Stimulated activated CD4-positive, alpha-beta T cell treated with anti-CD3 and anti-CD28 coated beads, TNF-alpha, amount 100 ng/mL, for 4 hours (primary cell): ENCODE measurements at regions not wholly inside any gene's neighbourhood (a gene's known extent, or its start where the extent isn't known, plus 50 kb on each side); places are given as distances from the start of the nearest gene placed in this dataset.

Source experiments
- DNase-seq, 3 experiments: peaks; one replicate each; pipeline ENCODE4 v3.0.0-alpha.2; 2020; ENCODE audit warnings: low read depth in 3 of 3

DNA sequence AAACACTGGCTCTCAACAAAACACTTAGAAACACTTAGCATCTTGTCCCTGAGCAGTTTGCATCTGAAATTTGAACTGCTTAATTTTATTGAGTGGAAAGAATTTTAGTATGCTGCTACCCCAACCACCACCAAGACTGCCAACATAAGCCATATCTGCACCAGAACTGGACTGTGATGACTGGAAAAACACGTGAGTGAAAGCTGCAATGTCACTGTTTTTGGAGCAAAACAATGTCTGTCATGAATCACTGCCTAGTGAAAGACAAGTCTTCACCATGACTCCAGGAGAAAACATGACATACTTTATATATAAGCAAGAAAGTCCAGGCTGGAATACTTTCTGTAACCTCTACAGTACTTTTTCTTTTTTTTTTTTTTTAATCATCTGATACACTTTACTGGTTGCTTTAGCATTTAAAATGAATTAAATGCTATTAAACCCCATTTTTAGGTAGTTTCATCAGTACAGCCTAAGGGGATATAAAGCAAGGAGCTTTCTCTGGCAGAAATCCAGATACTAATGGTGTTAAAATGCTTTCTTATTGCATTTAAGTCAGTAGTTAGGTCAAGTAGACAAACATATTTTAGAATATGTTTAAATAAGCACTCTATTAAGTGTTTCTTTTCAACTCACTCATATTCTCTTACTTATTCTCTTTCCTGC lies 2129.4 kb upstream of the PIK3C3 start:
- DNase-seq: no peak

- no peak for DNase-seq
Observed at GRCh38 chr18:39806525-39806924, 2148.5 kb upstream of the PIK3C3 start.

DNA sequence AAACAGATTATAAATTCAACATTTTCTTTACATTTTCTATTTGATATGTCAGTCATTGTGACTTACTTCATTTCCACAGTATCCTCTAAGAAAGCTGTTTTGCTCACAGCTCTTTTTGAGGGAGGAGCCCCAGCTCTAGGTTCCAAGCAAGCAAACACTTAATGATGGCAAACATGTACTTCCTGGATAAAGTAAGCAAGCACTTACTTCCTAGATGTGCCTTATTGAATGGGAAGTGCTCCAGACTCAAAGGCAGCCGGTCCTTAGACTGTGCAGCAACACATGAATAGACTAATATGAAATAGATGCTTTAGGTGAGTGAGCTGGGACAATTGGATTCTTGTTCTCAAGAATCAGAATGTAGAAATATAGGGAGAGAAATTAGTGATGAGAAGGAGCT lies 2149.8 kb upstream of the PIK3C3 start:
- DNase-seq: no peak

GRCh38 chr18:39802648-39803229 lies 2152.3 kb upstream of the PIK3C3 start:
- DNase-seq: no peak

- DNase-seq: no peak
Observed at GRCh38 chr18:39801848-39802247, 2153.2 kb upstream of the PIK3C3 start.

DNA sequence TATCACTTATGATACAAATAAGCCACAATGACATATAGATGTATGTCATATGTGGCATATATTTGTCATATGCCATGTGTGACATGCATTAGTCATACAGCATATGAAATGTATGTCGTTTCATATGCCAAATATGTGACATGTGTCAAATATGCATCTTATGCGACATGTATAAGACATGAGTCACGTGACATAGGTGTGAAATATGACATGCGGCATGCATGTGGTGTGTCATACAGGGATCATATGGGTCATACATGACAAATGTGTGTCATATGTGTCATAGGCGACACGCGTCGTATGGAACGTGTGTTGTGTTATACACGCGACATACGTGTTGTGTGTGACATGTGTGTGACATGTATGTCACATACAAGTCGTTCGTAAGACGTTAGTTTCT lies 2154.0 kb upstream of the PIK3C3 start:
- no peak for DNase-seq

DNA sequence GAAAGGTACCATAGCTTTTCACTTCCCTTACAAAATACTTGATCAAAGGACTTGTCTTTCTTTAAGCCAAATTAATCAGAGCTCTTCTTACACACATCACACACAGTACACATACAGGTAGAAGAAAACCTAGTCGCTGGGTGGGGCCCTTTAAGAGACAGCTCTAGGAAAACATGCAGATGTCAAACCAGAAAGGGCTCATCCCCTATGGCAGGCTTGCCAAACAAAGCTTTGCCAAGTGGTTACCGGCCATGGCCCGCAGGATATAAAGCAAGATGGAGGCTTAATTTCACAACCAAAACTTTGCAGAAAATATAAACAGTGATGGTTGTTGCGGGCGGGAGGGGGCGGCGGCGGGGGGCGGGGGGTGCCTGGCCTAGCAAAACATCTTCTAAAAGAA lies 2156.0 kb upstream of the PIK3C3 start:
- no peak for DNase-seq

GRCh38 chr18:39796393-39796792 lies 2158.6 kb upstream of the PIK3C3 start:
- no peak for DNase-seq

DNA sequence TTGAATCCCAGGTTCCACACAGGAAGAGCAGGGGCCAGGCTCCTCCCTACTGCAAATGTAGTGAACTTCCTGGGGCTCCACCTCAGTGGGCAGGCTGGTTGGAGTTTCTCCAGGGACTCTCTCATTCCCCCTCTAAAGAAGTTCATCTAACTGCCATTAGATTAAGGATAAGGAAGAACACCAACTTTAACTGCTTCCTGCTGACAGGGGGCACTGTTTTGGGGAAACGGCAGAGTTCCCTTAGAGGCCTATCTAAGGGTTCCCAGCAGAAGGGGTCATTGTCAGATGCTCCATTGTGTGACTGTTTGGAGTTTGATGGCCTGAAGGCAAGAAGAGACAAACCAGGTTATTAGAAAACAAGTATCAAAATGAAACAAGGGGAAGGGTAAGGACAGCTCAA lies 2159.7 kb upstream of the PIK3C3 start:
- no peak for DNase-seq

DNA sequence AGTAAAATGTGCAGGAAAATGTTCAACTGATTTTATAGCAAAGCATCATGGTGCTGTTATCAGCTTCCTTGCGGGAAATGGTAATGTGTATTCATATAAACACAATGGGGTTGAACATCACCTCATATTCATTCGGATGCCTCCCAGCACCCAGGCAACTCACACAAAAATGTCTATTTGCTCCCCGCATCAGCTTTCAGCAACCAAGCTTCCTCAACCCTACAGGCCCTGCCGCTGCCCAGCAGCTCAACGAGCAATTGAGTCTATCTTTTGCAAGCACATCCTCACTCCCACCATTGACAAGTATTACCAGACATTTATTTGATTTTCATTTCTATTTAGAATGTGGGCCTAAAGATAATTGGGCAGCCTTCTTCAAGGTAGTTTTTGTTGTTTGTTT lies 2161.4 kb upstream of the PIK3C3 start:
- no peak for DNase-seq

DNA sequence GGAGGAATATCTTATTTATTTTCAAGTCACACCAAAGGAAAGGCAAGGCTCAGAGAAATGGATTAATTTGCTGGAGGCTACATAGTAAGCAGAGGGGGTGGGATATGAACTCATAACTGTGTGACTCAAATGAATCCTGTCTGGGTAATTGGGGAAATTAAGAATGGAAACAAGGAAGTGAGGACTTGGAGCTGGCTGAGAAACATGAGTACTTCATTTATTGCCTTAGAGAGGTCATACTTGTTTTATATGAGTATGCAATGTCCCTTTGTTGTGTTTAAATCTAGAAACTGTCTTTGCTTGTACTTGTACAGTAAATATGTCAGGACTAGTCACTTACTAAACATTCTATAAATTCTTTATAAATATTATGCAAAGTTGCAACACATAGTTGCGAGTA lies 2166.7 kb upstream of the PIK3C3 start:
- DNase-seq: no peak

DNA sequence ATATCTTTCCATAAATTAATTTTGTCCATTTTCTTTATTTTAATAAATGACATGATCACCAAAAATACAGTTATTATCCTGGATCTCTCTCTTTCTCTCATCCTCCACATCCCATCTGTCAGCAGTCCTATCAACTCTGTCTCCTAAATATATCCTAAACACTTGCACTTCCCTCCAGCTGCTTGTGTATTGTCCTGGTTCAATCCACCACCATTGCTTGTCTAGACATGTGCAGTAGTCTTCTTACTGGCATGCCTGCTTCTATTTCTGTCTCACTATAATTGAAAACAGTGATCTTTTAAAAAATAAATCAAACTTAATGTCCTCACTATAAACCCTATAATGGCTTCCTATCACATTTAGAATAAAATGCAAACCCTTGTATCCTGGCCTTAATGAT lies 2168.6 kb upstream of the PIK3C3 start:
- DNase-seq: no peak

GRCh38 chr18:39784541-39784940 lies 2170.5 kb upstream of the PIK3C3 start:
- DNase-seq: no peak

DNA sequence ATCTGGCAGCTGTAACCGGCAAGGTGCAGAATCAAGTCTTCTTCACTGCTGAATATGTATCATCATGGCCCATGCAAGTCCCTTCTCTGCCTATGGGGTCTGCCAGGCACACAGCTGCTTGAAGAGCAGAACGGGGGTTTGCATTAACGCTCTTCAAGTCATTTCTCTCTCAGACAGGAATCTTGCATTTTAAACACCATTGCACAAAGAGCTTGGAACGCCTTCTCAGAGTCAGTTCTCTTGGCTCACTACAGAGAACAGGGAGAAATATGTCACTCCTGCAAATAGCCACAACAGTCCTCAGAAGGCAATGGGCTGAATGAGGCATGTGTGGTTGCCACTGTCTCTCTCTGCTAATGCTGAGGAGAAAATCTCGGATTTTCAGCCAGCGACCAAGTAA lies 2173.5 kb upstream of the PIK3C3 start:
- DNase-seq: no peak

GRCh38 chr18:39780774-39781173 lies 2174.3 kb upstream of the PIK3C3 start:
- no peak for DNase-seq

GRCh38 chr18:39779926-39780325 lies 2175.1 kb upstream of the PIK3C3 start:
- no peak for DNase-seq

- DNase-seq: no peak
Observed at GRCh38 chr18:39776766-39777165, 2178.3 kb upstream of the PIK3C3 start.

DNA sequence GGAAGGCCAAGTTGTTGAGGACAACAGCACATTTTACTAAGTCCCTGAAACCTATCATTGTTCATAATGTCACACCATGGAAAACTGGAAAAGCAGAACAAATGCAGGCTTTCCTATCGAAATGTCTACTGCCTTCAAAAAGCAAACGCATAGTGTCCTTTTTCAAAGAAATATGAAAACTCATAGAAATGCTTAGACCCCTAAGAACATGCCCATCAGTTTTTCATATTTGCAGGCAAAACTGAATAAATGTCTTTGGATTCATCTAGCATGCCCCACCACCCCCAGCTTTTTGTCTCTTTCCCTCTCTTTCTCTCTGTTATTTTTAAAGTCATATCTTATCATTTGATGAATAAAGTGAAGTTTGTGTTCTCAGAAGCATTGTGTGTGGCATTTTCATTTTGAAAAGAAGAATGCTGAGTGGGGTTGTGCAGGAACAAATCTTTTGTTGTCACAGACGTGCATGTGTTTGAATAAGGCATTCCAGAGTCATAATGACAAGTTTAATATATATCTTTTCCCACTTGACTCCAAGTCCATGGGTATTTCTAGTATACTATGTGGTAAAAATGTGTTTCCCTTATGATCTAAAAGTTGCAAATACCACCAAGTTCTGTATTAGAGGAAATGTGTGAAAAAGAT lies 2180.0 kb upstream of the PIK3C3 start:
- no peak for DNase-seq

- no peak for DNase-seq
Observed at GRCh38 chr18:39773646-39774045, 2181.4 kb upstream of the PIK3C3 start.

GRCh38 chr18:39772155-39772919 lies 2182.7 kb upstream of the PIK3C3 start:
- DNase-seq: no peak

DNA sequence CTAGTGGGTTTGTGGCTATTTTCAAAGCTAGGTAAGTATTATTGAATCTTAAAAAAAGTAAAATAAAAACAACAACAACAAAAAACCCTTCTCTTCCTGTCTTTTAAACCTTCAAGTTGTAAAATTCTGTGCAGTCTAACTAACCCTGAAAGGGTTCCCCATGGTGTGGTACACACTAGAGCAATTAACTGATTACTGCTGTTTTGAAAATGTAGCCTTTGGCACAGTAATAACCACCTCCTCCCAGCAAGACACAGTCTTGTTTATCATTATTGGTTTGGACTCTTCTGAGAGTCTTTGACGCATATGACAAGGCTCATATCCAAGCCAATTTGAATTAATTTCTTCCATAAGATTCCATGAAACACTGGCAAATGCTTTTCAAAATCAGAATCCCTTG lies 2184.6 kb upstream of the PIK3C3 start:
- no peak for DNase-seq

DNA sequence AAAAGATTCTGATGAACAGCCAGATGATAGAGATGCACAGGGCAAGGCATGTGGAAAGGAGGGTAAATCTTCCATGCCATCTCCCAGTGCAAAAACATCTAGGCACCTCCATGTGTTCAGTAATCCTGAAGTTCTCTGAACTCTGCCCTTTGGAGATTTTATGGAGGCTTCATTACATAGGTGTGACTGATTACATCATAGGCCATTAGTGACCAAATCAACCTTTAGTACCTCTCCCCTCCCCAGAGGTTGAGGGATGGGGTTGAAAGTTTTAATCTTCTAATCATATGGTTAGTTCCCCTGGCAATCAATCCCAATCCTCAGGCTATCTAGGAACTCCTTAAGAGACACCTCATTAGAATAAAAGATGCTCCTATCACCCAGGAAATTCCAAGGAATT lies 2190.2 kb upstream of the PIK3C3 start:
- DNase-seq: no peak

DNA sequence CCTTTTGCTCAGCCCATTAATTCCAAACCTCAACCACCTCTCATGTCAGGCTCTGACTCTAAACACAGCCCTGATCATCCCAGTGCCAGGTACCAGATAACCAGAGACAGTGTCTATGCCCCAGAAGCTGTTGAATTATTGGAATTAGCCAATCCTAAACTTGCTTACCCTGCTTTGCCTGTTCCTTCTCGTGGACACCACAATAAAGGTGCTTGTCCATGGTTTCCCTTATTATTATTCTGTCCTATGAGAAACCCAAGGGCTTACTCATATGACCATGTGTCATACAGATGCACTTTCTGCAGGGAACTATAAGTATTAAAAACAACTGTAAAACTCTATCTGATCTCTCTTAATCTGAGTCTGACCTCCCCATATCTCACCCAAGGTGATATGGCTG lies 2193.8 kb upstream of the PIK3C3 start:
- DNase-seq: no peak
